WTC11 (cell line): ENCODE measurements at regions not wholly inside any gene's neighbourhood (a gene's known extent, or its start where the extent isn't known, plus 50 kb on each side); places are given as distances from the start of the nearest gene placed in this dataset.

Source experiments
- ATAC-seq: fragments of 200-7000 bp; cut with Tn5 transposase; 2 replicates; pipeline ENCODE4 v1.10.0; 2021; ENCODE audit warnings: mild to moderate bottlenecking, moderate library complexity
- CTCF ChIA-PET: fragments of 300-600 bp; sonication (Branson Sonifier 250); formaldehyde crosslinking; loops from one replicate; lab custom pipeline; 2021; ENCODE audit warnings: antibody characterized with exemption; lab: Charles Lee
- POLR2A ChIA-PET: fragments of 350-600 bp; sonication (Branson Sonifier 250); formaldehyde crosslinking; loops from one replicate; lab custom pipeline; 2021; ENCODE audit warnings: antibody characterized with exemption; lab: Charles Lee
- DNase-seq: peaks from one replicate; pipeline ENCODE4 v3.0.0; 2021; ENCODE audit warnings: low spot score
- H3K27ac Mint-ChIP-seq: 2 replicates; pipeline ENCODE4 v1.8.0; 2021; ENCODE audit warnings: mixed read lengths
- H3K27me3 Mint-ChIP-seq: 2 replicates; pipeline ENCODE4 v1.8.0; 2021; ENCODE audit warnings: low read depth, mild to moderate bottlenecking, moderate library complexity, mixed read lengths
- H3K36me3 Mint-ChIP-seq: 2 replicates; pipeline ENCODE4 v1.8.0; 2021; ENCODE audit warnings: mixed read lengths
- H3K4me1 Mint-ChIP-seq: 2 replicates; pipeline ENCODE4 v1.8.0; 2022; ENCODE audit warnings: mixed read lengths
- H3K4me3 Mint-ChIP-seq: 2 replicates; pipeline ENCODE4 v1.8.0; 2021; ENCODE audit warnings: mild to moderate bottlenecking, moderate library complexity, mixed read lengths
- H3K9me3 Mint-ChIP-seq: 2 replicates; pipeline ENCODE4 v1.8.0; 2021; ENCODE audit warnings: mixed read lengths
- CREB1 ChIP-seq: sonication (generic); formaldehyde crosslinking; IDR thresholded peaks from 2 replicates; pipeline ENCODE4 v1.8.0; 2023; ENCODE audit warnings: mild to moderate bottlenecking, missing genetic modification reagents
- ELF4 ChIP-seq: sonication (generic); formaldehyde crosslinking; IDR thresholded peaks from 2 replicates; pipeline ENCODE4 v1.8.1; 2022; ENCODE audit warnings: low read depth, mild to moderate bottlenecking, moderate library complexity, missing genetic modification reagents
- ESRRA ChIP-seq: sonication (generic); formaldehyde crosslinking; IDR thresholded peaks from 2 replicates; pipeline ENCODE4 v1.8.1; 2022; ENCODE audit warnings: mild to moderate bottlenecking, missing genetic modification reagents, borderline replicate concordance
- JUN ChIP-seq: sonication (generic); formaldehyde crosslinking; IDR thresholded peaks from 2 replicates; pipeline ENCODE4 v1.8.0; 2023; ENCODE audit warnings: mild to moderate bottlenecking, missing genetic modification reagents
- MAX ChIP-seq: sonication (generic); formaldehyde crosslinking; IDR thresholded peaks from 2 replicates; pipeline ENCODE4 v1.8.0; 2022; ENCODE audit warnings: mild to moderate bottlenecking, missing genetic modification reagents
- NR3C1 ChIP-seq: sonication (generic); formaldehyde crosslinking; conservative IDR thresholded peaks from 2 replicates; pipeline ENCODE4 v1.8.1; 2023; ENCODE audit warnings: low read depth, mild to moderate bottlenecking, missing genetic modification reagents
- PRRX2 ChIP-seq: fragments of 250-450 bp; sonication (Bioruptor Pico); IDR thresholded peaks from 2 replicates; pipeline ENCODE4 v1.8.0; 2021; ENCODE audit warnings: mild to moderate bottlenecking
- SMAD4 ChIP-seq: sonication (generic); formaldehyde crosslinking; IDR thresholded peaks from 2 replicates; pipeline ENCODE4 v1.8.0; 2022; ENCODE audit warnings: mild to moderate bottlenecking, missing genetic modification reagents
- SP1 ChIP-seq: sonication (generic); formaldehyde crosslinking; conservative IDR thresholded peaks from 2 replicates; pipeline ENCODE4 v1.8.1; 2022; ENCODE audit warnings: missing genetic modification reagents
- USF1 ChIP-seq: sonication (generic); formaldehyde crosslinking; IDR thresholded peaks from 2 replicates; pipeline ENCODE4 v1.8.0; 2022; ENCODE audit warnings: mild to moderate bottlenecking, missing genetic modification reagents
- ZBTB21 ChIP-seq: sonication (generic); formaldehyde crosslinking; IDR thresholded peaks from 2 replicates; pipeline ENCODE4 v1.8.1; 2023; ENCODE audit warnings: mild to moderate bottlenecking, missing genetic modification reagents, borderline replicate concordance
- ZNF232 ChIP-seq: sonication (generic); formaldehyde crosslinking; IDR thresholded peaks from 2 replicates; pipeline ENCODE4 v1.8.0; 2022; ENCODE audit warnings: mild to moderate bottlenecking, missing genetic modification reagents
- TF ChIP-seq, protein P1 (sequence below): sonication (generic); formaldehyde crosslinking; IDR thresholded peaks from 2 replicates; pipeline ENCODE4 v1.8.0; 2022; ENCODE audit warnings: mild to moderate bottlenecking, missing genetic modification reagents
- TF ChIP-seq, protein P2 (sequence below): sonication (generic); formaldehyde crosslinking; conservative IDR thresholded peaks from 2 replicates; pipeline ENCODE4 v1.8.1; 2023; ENCODE audit warnings: mild to moderate bottlenecking, low read depth, missing genetic modification reagents, moderate library complexity
- TF ChIP-seq, protein P3 (sequence below): sonication (generic); formaldehyde crosslinking; IDR thresholded peaks from 2 replicates; pipeline ENCODE4 v1.8.1; 2022; ENCODE audit warnings: low read depth, mild to moderate bottlenecking, moderate library complexity, missing genetic modification reagents, borderline replicate concordance
- TF ChIP-seq, protein P4 (sequence below): fragments of 200-600 bp; IDR thresholded peaks from 2 replicates; pipeline ENCODE4 v1.8.0; 2022; ENCODE audit warnings: antibody characterized with exemption
- TF ChIP-seq, protein P5 (sequence below): sonication (generic); formaldehyde crosslinking; conservative IDR thresholded peaks from 2 replicates; pipeline ENCODE4 v1.8.1; 2022; ENCODE audit warnings: mild to moderate bottlenecking, missing genetic modification reagents

GRCh38 chr20:9920866-9921265 is 82.0 kb upstream of the PAK5 start:
- Mint-ChIP-seq H3K4me1 (no peaks in the 10 kb centered on the region), H3K4me3 (no peak overlapping the region), H3K27ac (no peak overlapping the region), H3K36me3 (no peaks in the 10 kb centered on the region), H3K9me3 (no peaks in the 10 kb centered on the region), H3K27me3 (no peaks in the 10 kb centered on the region)
- DNase-seq, result no peak
- CTCF ChIA-PET, result interaction anchor here (1.7 kb wide), 2 partner anchors 9 to 18 kb away, joined by 3 to 4 read pairs; no protein-coding TSS in a partner anchor
- no peak for ATAC-seq
- POLR2A ChIA-PET, result interaction anchor here (0.6 kb wide), 1 partner anchor 39 kb away, joined by 4 read pairs; no protein-coding TSS in a partner anchor
- no peak for TF ChIP-seq SMAD4 (CRISPR knock-in tag)
- TF ChIP-seq, protein P1, sequence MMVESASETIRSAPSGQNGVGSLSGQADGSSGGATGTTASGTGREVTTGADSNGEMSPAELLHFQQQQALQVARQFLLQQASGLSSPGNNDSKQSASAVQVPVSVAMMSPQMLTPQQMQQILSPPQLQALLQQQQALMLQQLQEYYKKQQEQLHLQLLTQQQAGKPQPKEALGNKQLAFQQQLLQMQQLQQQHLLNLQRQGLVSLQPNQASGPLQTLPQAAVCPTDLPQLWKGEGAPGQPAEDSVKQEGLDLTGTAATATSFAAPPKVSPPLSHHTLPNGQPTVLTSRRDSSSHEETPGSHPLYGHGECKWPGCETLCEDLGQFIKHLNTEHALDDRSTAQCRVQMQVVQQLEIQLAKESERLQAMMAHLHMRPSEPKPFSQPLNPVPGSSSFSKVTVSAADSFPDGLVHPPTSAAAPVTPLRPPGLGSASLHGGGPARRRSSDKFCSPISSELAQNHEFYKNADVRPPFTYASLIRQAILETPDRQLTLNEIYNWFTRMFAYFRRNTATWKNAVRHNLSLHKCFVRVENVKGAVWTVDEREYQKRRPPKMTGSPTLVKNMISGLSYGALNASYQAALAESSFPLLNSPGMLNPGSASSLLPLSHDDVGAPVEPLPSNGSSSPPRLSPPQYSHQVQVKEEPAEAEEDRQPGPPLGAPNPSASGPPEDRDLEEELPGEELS (CRISPR knock-in tag), result no peak
- no peak for TF ChIP-seq ESRRA (CRISPR knock-in tag)
- TF ChIP-seq SP1 (CRISPR knock-in tag), result no peak
- no peak for TF ChIP-seq MAX (CRISPR knock-in tag)
- no peak for TF ChIP-seq ELF4 (CRISPR knock-in tag)
- TF ChIP-seq, protein P2, sequence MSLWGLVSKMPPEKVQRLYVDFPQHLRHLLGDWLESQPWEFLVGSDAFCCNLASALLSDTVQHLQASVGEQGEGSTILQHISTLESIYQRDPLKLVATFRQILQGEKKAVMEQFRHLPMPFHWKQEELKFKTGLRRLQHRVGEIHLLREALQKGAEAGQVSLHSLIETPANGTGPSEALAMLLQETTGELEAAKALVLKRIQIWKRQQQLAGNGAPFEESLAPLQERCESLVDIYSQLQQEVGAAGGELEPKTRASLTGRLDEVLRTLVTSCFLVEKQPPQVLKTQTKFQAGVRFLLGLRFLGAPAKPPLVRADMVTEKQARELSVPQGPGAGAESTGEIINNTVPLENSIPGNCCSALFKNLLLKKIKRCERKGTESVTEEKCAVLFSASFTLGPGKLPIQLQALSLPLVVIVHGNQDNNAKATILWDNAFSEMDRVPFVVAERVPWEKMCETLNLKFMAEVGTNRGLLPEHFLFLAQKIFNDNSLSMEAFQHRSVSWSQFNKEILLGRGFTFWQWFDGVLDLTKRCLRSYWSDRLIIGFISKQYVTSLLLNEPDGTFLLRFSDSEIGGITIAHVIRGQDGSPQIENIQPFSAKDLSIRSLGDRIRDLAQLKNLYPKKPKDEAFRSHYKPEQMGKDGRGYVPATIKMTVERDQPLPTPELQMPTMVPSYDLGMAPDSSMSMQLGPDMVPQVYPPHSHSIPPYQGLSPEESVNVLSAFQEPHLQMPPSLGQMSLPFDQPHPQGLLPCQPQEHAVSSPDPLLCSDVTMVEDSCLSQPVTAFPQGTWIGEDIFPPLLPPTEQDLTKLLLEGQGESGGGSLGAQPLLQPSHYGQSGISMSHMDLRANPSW (CRISPR knock-in tag), result no peak

DNA sequence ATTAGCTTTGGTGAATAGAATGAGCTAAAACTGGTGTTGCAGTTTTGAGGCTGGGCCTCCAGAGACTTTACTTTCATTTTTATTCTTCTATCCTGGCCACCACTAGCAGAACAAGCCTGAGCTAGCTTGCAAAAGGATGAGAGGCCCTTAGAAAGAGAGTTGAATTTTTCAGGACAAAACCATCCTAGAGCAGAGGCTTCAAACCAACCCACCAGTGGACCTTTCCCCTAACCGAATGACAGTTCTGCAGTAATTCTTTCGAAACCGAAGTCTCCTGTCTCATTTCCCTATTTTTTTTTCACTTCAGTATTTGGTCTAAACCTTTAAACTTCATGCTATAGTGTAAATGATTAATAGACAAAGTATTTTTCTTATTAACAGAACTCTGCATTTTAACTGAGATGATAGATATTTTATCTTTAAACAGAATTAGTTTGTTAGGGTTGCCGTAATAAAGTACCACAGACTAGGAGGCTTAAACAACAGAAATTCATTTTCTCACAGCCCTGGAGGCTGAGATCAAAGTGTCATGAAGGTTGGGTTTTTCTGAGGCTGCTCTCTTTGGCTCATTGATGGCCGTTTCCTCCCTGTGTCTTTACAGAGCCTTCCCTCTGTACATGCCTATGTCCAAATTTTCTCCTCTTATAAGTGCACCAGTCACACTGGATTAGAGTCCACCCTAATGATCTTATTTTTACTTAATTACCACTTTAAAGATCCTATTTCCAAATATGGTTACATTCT is 80.6 kb upstream of the PAK5 start:
- no peak for DNase-seq
- POLR2A ChIA-PET, result no interaction called here
- TF ChIP-seq PRRX2 (CRISPR knock-in tag) (no peak), USF1 (no peak), CREB1 (CRISPR knock-in tag) (no peak), ZBTB21 (CRISPR knock-in tag) (no peak), JUN (CRISPR knock-in tag) (no peak), NR3C1 (CRISPR knock-in tag) (no peak), ZNF232 (no peak)
- TF ChIP-seq, protein P3, sequence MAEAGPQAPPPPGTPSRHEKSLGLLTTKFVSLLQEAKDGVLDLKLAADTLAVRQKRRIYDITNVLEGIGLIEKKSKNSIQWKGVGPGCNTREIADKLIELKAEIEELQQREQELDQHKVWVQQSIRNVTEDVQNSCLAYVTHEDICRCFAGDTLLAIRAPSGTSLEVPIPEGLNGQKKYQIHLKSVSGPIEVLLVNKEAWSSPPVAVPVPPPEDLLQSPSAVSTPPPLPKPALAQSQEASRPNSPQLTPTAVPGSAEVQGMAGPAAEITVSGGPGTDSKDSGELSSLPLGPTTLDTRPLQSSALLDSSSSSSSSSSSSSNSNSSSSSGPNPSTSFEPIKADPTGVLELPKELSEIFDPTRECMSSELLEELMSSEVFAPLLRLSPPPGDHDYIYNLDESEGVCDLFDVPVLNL (CRISPR knock-in tag), result no peak
- TF ChIP-seq, protein P4, sequence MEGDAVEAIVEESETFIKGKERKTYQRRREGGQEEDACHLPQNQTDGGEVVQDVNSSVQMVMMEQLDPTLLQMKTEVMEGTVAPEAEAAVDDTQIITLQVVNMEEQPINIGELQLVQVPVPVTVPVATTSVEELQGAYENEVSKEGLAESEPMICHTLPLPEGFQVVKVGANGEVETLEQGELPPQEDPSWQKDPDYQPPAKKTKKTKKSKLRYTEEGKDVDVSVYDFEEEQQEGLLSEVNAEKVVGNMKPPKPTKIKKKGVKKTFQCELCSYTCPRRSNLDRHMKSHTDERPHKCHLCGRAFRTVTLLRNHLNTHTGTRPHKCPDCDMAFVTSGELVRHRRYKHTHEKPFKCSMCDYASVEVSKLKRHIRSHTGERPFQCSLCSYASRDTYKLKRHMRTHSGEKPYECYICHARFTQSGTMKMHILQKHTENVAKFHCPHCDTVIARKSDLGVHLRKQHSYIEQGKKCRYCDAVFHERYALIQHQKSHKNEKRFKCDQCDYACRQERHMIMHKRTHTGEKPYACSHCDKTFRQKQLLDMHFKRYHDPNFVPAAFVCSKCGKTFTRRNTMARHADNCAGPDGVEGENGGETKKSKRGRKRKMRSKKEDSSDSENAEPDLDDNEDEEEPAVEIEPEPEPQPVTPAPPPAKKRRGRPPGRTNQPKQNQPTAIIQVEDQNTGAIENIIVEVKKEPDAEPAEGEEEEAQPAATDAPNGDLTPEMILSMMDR, result no peak
- TF ChIP-seq, protein P5, sequence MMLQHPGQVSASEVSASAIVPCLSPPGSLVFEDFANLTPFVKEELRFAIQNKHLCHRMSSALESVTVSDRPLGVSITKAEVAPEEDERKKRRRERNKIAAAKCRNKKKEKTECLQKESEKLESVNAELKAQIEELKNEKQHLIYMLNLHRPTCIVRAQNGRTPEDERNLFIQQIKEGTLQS (CRISPR knock-in tag), result no peak
- TF ChIP-seq, protein P2 (CRISPR knock-in tag), result no peak

More for the DNA sequence above, 80.6 kb upstream of the PAK5 start:
- H3K27ac Mint-ChIP-seq, result no peak overlapping the region
- no peaks in the 10 kb centered on the region for H3K36me3 Mint-ChIP-seq
- no peaks in the 10 kb centered on the region for H3K4me1 Mint-ChIP-seq
- ATAC-seq, result no peak
- CTCF ChIA-PET, result interaction anchor here (0.6 to 4.1 kb wide), 3 partner anchors 16 to 304 kb away, joined by 3 to 18 read pairs (median 3); no protein-coding TSS in a partner anchor
- no peak overlapping the region for H3K4me3 Mint-ChIP-seq
- no peaks in the 10 kb centered on the region for H3K9me3 Mint-ChIP-seq
- H3K27me3 Mint-ChIP-seq, result no peaks in the 10 kb centered on the region
